HG03378 (cell line): ENCODE measurements at regions not wholly inside any gene's neighbourhood (a gene's known extent, or its start where the extent isn't known, plus 50 kb on each side); places are given as distances from the start of the nearest gene placed in this dataset.
"Not testable (repeated sequence)": the region's sequence is repeated elsewhere in the genome, so short reads cannot be mapped to it uniquely, and the experiment has no call there.

ENCODE experiments used
- ATAC-seq: cut with Tn5 transposase; IDR thresholded peaks from one replicate; pipeline ENCODE4 v1.9.1; 2021; ENCODE audit warnings: mild to moderate bottlenecking, moderate library complexity; ENCODE audit not compliant: unreplicated experiment

- ATAC-seq: no peak
Observed at GRCh38 chr4:106541253-106541652, 172.7 kb upstream of the GIMD1 start.

GRCh38 chr4:106530821-106531220, 162.2 kb upstream of the GIMD1 start:
- no peak for ATAC-seq

GRCh38 chr4:106530024-106530361, 161.4 kb upstream of the GIMD1 start:
- no peak for ATAC-seq

GRCh38 chr4:106529348-106530023, 160.9 kb upstream of the GIMD1 start:
- no peak for ATAC-seq

- no peak for ATAC-seq
Observed at GRCh38 chr4:106527316-106527715, 158.7 kb upstream of the GIMD1 start.

GRCh38 chr4:106525425-106525824, 156.8 kb upstream of the GIMD1 start:
- ATAC-seq: not testable (repeated sequence)

- not testable (repeated sequence) for ATAC-seq
Observed at GRCh38 chr4:106524772-106525171, 156.2 kb upstream of the GIMD1 start.

- no peak for ATAC-seq
Observed at GRCh38 chr4:106522839-106523238, 154.3 kb upstream of the GIMD1 start.

GRCh38 chr4:106512706-106513105, 144.1 kb upstream of the GIMD1 start:
- no peak for ATAC-seq

GRCh38 chr4:106507440-106507839, 138.9 kb upstream of the GIMD1 start:
- ATAC-seq: no peak

GRCh38 chr4:106503116-106504050, 134.8 kb upstream of the GIMD1 start:
- ATAC-seq: no peak

- ATAC-seq: peak; percentile 62
Observed at GRCh38 chr4:106502106-106502699, 133.6 kb upstream of the GIMD1 start.

GRCh38 chr4:106497271-106497670, 128.7 kb upstream of the GIMD1 start:
- ATAC-seq: no peak

- ATAC-seq: no peak
Observed at GRCh38 chr4:106496061-106496460, 127.5 kb upstream of the GIMD1 start.

GRCh38 chr4:106495476-106495875, 126.9 kb upstream of the GIMD1 start:
- ATAC-seq: no peak

GRCh38 chr4:106494066-106494465, 125.5 kb upstream of the GIMD1 start:
- no peak for ATAC-seq

- ATAC-seq: no peak
Observed at GRCh38 chr4:106493086-106493485, 124.5 kb upstream of the GIMD1 start.

GRCh38 chr4:106486533-106486932, 118.0 kb upstream of the GIMD1 start:
- ATAC-seq: no peak

GRCh38 chr4:106481801-106482200, 113.2 kb upstream of the GIMD1 start:
- ATAC-seq: no peak

GRCh38 chr4:106478152-106478551, 109.6 kb upstream of the GIMD1 start:
- no peak for ATAC-seq

GRCh38 chr4:106476741-106477140, 108.2 kb upstream of the GIMD1 start:
- no peak for ATAC-seq

- no peak for ATAC-seq
Observed at GRCh38 chr4:106473515-106473914, 104.9 kb upstream of the GIMD1 start.
